Cerebellar cortex (tissue), 1 donor: ENCODE measurements at regions not wholly inside any gene's neighbourhood (a gene's known extent, or its start where the extent isn't known, plus 50 kb on each side); places are given as distances from the start of the nearest gene placed in this dataset.
"Not testable (repeated sequence)": the region's sequence is repeated elsewhere in the genome, so short reads cannot be mapped to it uniquely, and the experiment has no call there.

Experiments used
- DNase-seq: peaks from one replicate; pipeline ENCODE4 v3.0.0-alpha.2; 2015; ENCODE audit warnings: low spot score

DNA sequence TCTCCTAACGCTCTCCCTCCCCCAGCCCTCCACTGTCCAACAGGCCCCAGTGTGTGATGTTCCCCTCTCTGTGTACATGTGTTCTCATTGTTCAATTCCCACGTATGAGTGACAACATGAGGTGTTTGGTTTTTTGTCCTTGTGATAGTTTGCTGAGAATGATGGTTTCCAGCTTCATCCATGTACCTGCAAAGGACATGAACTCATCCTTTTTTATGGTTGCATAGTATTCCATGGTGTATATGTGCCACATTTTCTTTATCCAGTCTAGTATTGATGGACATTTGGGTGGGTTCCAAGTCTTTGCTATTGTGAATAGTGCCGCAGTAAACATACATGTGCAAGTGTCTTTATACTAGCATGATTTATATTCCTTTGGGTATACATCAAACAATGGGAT lies 347.4 kb downstream of the MAGEE1 start:
- not testable (repeated sequence) for DNase-seq

DNA sequence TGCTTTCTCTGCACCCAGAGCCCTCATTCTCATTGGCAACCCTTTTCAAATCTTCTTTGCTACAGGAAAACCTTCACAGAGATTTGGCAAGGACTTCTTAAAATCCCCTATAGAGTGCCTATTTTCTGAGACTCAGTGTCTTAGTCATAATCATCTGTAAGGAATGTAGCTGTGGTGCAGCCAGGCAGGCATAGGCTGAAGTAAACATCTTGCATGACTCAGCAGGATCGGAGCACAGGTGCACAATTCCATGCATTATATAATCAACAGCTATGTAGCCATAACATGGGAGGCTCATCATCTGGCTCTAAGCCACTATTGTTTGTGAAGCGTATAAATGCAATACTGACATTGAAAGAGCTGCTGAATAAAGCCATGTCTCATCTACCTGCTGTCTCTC lies 368.8 kb downstream of the MAGEE1 start:
- DNase-seq = no peak

DNA sequence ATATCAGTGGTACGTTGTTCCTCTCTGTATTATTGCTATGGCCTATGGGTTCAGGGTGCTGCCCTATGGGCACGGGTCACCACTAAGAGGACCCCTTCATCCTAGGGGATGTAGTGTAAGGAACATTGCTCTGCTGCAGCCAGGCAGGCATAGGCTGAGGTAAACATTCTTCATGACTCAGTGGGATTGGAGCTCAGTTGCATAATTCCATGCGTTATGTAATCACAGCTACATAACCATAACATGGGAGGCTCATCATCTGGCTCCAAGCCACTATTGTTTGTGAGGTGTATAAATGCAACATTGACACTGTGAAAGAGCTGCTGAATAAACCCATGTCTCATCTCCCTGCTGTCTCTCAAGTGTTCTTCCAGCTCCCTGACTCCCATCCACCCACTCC lies 375.2 kb downstream of the MAGEE1 start:
- DNase-seq = no peak

DNA sequence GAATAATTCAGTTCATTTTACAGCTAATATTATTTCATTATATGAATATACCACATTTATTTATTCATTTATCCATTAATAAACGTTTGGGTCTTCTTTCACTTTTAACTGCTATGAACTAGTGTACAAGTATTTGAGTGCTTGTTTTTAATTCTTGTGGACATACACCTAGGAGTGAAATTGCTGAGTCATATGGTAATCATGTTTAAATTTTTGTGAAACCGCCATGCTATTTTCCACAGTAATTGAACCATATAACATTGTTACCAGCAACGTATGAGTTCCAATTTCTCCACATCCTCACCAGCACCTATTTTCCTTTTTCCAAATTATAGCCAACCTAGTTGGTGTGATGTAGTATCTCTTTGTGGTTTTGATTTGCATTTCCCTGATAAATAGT lies 388.2 kb downstream of the MAGEE1 start:
- DNase-seq = no peak

DNA sequence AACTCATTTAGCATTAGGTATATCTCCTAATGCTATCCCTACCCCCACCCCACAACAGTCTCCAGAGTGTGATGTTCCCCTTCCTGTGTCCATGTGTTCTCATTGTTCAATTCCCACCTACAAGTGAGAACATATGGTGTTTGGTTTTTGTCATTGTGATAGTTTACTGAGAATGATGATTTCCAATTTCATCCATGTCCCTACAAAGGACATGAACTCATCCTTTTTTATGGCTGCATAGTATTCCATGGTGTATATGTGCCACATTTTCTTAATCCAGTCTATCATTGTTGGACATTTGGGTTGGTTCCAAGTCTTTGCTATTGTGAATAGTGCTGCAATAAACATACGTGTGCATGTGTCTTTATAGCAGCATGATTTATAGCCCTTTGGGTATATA lies 389.8 kb downstream of the MAGEE1 start:
- not testable (repeated sequence) for DNase-seq

DNA sequence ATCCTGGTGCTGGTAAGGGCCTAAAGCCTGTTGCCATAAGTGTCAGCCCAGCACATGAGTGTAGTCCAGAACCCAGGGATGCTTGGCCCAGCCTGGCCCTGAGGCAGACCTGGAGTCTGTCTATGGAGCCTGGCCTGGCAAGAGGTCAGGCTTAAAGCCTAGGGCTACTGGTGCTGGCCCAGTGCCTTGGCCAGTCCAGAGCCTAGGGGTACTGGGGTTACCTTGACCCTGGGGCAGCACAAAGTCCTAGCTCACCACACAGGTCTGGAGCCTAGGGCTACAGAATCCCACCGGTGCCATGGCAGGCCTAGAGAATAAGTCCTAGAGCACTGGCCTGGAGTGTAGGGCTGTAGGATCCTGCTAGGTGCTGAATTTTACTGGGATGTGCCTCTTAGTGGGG lies 393.8 kb downstream of the MAGEE1 start:
- no peak for DNase-seq

DNA sequence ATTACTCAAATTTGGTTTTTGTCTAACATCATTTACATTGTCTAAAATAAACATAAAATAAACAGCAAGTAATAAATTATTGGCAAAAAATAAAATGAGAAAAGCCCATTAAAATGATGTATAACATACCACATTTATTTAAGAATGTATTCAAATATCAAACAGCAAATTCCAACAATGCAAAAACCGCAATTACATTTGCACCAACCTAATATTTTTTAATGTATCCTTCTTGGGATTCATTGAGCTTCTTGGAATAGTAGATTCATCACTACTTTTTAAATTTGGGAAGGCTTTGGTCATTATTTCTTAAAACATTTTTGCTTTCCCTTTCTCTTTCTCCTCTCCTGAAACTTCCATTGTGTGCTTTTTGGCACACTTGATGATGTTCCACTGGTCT lies 400.2 kb downstream of the MAGEE1 start:
- no peak for DNase-seq

DNA sequence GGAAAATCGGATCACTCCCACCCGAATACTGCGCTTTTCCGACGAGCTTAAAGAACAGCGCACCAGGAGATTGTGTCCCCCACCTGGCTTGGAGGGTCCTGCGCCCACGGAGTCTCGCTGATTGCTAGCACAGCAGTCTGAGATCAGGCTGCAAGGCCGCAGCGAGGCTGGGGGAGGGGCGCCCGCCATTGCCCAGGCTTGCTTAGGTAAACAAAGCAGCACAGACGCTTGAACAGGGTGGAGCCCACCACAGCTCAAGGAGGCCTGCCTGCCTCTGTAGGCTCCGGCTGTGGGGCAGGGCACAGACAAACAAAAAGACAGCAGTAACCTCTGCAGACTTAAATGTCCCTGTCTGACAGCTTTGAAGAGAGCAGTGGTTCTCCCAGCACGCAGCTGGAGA lies 413.4 kb downstream of the MAGEE1 start:
- not testable (repeated sequence) for DNase-seq

DNA sequence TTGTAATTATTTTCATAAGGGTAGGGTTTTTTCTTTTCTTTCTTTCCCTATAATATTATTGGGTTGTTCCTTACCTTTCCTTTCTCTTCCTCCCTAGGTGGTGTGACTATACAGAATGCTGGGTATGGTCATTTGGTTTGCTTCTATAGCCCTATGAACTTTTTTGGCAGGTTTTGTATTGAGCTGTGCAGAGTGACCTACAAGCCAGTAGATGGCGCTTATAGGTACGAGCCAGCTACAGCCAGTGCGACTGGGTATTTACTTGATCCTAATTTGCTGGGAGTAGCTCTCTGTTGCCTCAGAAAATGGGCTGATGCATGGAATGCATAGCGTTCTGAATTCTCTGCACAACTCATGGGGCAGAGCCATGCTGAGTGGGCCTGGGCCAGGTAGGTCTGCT lies 423.3 kb downstream of the MAGEE1 start:
- DNase-seq = no peak

DNA sequence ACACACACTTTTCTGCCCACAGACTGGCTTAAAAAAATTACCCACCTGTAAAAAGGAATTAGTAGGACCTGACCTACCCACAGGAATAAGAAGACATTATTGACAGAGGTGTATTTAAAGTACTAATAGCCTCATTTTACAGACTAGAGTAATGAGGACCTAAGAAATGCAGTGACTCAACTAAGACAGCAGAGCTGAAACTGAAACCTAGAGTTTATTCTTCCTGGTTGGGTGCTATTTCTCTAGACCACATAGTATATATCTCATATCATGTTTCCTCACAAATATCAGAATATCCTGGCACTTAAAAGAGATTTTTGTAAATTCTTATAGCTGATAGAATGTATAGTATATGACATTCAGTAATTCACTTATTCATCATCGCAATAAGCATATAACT lies 435.0 kb downstream of the MAGEE1 start:
- no peak for DNase-seq

DNA sequence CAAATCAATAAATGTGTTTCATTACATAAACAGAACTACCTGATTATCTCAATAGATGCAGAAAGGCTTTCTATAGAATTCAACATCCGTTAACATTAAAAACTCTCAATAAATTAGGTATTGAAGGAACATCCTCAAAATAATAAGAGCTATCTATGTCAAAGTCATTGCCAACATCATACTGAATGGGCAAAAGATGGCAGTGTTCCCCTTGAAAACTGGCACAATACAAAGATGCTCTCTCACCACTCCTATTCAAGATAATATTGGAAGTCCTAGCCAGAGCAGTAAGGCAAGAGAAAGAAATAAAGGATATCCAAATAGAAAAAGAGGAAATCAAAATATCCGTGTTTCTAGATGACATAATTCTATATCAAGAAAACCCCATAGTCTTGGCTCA lies 466.4 kb downstream of the MAGEE1 start:
- DNase-seq = no peak

DNA sequence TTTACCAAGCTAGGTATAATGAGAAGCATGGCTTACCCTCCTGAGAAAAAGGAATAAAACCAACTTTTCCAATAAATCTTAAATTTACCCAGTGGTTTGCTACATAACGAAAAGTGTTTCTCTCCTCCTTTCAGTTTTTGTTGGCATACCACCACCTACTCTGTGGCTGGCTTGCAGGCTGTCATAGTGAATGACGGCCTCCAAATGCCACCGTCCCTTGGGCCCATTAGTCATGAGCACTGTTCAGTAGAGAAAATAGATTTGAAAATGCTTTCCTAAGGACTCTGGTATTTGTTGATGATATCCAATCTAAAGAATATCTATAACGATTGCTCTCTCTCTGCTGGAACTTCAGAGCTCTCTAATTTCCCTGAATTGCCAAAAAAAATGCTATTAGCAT lies 488.3 kb downstream of the MAGEE1 start:
- DNase-seq = no peak

DNA sequence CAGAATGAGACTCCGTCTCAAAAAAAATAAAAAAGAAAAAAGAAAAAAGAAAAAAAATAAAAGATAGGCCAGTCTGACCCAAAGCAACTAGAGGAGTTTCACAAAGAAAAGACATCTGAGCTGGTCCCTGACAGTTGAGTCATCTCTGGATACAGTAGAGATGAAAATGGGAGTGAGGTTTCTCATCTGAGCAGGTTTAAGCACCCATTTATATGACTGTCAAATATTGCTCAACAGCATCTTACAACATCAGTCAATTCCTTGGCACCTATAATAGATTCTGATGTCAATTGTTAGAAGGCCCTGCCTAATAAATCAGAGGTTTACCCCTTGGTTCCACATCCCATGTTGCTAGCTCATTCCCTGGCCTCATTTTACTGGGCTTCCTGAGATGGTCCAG lies 490.5 kb downstream of the MAGEE1 start:
- DNase-seq = no peak

DNA sequence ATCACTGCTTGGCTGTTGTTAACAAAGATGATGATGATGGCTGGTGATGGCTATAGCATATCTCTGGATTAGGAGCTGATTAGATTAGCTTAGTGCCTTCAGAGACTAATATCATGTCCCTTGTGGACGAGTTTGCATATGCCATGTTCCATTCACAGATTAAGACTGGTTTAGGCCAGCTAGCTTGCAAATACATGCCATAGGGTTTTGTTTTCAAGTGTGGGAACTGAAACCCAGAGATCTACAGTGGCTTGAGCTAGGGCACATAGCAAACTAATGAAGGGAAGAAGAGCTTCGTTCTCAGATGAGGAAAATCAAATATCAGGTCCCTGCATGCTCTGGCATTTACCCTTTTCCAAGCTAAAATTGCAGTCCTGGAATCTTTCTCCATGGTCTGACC lies 492.3 kb downstream of the MAGEE1 start:
- no peak for DNase-seq

DNA sequence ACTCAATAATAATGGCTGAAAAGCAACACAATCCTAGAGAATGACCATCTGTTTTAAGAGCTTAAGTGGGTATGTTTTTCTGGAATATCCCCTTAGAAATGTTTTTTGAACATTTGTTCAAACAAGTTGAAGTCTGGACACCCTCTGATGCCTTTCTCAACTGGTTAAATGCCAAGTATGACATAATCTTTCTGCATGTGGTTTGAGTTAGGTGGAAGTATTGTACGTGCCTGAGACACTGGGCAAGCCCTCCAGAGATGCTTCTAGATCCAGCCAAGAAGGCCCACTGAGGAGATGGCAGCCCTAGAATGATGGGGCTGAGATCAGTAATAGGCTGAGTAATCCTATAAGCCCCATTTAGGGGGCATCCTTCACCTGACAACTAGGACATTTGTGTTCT lies 493.1 kb downstream of the MAGEE1 start:
- no peak for DNase-seq

DNA sequence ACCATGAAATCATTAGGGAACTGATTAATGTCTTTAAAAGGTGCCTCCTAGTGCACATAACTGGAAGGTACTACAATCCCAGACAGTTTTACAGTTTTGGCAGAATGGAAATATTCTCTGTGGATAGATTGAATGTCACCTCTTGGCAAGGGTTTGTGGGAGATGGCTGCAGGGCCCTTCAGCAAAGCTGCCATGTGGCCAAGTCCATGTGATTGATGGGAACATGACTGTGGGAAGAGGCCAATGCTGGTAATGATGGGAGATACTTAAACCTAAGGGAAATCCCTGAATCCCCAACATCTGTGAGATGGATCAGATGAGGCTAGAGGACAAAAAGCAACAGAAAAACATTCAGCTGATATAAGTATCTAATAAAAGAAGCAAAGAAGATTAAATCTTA lies 493.7 kb downstream of the MAGEE1 start:
- no peak for DNase-seq

DNA sequence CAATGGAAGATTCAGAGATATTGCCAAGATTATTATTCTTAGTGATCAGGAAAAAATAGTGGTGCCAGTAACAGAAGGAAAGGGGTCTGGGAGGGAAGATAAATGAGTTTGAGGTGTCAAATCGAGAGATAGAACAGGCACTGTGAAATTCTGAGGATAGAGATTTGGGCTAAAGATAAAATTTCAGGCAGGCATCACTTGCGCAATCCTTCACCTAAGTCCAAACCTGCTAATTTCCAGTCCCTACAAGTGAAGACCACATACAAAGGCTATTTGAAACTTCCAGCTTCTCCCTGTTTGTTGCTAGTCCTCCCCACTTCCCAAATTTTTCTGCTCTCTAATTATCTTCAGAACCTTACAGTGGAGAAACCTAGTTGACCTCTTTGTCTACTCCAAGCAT lies 494.6 kb downstream of the MAGEE1 start:
- no peak for DNase-seq

DNA sequence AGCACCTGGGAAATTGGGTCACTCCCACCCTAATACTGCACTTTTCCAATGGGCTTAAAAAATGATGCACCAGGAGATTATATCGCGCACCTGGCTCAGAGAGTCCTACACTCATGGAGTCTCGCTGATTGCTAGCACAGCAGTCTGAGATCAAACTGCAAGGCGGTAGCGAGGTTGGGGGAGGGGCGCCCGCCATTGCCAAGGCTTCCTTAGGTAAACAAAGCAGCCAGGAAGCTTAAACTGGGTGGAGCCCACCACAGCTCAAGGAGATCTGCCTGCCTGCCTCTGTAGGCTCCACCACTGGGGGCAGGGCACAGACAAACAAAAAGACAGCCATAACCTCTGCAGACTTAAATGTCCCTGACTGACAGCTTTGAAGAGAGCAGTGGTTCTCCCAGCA lies 497.1 kb downstream of the MAGEE1 start:
- not testable (repeated sequence) for DNase-seq

DNA sequence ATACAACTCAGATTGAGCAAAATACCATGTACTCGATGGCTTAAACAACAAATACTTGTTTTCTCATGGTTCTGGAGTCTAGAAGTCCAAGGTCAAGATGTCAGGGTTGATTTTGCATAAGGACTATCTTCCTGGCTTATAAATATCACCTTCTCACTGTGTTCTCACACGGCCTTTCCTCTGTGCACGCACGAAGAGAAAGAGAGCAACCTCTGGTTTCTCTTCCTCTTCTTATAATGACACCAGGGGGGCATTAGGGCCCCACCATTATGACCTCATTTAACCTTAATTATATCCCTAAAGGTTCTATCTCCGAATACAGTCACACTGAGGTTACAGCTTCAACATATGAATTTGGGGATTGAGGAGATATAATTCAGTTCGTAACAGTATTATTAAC lies 504.0 kb downstream of the MAGEE1 start:
- DNase-seq = no peak

DNA sequence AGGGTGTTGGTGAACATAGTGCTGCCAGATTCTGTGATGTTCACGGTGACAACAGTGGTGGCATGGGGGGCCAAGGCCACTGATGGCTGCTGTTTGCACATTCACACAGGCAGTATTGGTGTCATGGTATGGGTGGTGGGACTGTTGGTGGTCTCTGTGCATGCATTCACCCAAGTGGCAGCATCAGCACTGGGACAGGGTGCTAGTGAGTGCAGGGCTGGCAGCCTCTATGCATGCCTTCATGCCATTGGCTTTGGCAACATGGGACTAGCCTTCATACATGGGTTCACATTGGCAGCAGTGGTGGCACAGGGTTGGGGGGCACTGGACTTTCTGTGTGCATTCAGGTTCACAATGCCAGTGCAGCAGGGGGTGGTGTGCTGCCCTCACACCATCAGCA lies 489.7 kb upstream of the FGF16 start:
- no peak for DNase-seq

DNA sequence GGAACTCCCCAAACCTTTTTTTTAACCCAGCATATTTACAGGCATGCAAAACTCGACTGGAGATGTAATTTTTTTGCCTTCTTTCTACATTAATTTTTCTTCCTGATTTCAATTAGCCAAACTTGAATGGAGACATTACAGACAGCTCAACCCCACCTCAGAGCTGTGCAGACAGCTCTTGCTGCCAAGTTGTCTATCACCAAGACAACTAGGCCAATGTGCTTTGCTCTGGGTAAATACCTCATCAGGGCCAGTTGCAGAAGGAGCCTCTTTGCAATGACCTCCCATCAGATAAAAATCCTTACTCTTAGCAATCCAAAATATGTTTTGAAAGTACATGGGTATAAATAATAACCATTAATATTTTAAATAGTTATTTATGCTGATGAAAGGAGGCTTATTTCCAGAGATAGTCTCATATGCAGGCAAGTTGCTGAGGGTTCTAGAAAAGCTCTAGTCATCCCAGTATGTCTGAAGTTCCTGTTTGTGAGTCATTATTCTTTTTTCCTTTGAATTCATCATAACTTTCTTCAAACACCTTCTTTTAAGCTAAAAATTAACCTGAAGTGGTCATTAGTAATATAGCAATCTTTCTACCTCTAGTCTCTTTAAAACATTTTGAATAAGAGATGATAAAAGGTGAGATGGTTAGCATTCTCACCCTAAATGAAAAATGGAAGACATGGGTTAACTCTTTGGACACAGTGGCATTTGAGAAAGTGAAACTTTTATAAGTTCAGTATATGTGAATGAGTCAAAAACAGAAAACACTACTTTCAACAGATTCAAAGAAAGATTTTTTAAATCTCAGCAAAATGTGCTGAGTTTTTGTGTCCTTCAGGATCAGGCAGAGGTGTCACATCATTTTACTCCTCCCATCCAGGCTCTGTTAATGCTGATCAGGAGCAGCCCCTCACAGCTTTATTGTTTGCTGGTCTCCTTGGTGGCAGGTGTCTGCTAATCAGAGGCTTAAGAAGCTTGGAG lies 475.5 kb upstream of the FGF16 start:
- DNase-seq = no peak

DNA sequence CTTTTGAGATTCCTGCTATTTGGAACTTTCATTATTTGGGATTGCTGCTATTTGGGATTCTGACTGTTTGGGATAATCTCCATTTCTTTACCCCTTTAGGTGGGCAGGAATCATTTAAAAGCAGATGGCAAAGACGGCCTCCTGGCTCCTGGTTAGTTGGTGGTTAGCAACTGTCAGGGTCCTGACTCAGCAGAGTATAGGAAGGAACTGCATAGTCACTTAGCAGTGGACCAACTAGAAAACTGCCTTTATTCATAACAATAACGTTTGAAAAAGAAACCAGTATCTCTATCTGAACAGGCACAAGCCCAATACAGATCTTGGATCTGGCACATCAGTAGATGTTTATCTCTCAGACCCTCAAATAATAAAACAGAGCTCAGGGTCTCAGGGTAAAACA lies 469.7 kb upstream of the FGF16 start:
- DNase-seq = no peak

DNA sequence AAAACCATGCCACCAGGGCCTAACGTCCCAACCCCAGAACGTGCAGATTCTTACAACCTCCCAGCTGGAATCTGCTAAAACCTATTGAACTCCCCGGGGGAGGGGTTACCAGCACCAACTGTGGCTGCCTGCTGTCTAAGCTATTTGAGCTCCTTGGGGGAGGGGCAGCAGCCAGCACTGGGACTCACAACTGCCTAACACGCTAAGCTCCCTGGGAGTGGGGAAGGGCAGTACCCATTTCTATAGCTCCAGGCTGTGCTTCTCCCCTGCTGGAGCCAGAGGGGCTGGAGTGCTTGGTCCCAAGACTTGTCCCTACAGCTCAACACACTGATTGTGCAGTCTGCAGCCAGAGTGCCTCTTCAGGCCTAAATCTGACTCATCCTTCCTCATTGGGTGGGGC lies 459.8 kb upstream of the FGF16 start:
- DNase-seq = no peak

DNA sequence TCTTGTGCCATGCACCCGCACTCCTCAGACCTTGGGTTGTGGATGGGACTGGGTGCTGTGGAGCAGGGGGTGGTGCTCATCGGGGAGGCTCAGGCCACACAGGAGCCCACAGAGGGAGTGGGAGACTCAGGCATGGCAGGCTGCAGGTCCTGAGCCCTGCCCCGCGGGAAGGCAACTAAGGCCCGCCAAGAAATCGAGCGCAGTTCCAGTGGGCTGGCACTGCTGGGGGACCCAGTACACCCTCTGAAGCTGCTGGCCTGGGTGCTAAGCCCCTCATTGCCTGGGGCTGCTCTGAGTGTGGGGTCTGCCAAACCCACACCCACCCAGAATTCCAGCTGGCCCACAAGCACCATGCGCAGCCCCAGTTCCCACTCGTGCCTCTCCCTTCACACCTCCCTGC lies 450.5 kb upstream of the FGF16 start:
- DNase-seq = no peak
